Right cardiac atrium (tissue), 5 donors: ENCODE measurements at regions not wholly inside any gene's neighbourhood (a gene's known extent, or its start where the extent isn't known, plus 50 kb on each side); places are given as distances from the start of the nearest gene placed in this dataset.

Source experiments
- ATAC-seq, 2 donors: fragments of 200-7000 bp; cut with Tn5 transposase; one replicate each; pipeline versions ENCODE4 v1.8.0 to v1.9.1; 2020; ENCODE audit warnings: moderate library complexity in 2 of 2, mild to moderate bottlenecking in 1 of 2
- DNase-seq, 3 donors: peaks; one replicate each; pipeline ENCODE4 v3.0.0-alpha.2; 2020
- H3K27ac ChIP-seq: one replicate; pipeline ENCODE4 v1.5.1; 2013; ENCODE audit warnings: mild to moderate bottlenecking, low read length, control low read depth, moderate library complexity
- H3K27me3 ChIP-seq: one replicate; pipeline ENCODE4 v1.6.1; 2013; ENCODE audit not compliant: control insufficient read depth, insufficient read depth
- H3K4me1 ChIP-seq: one replicate; pipeline ENCODE4 v1.6.1; 2013; ENCODE audit warnings: low read length; ENCODE audit not compliant: control insufficient read depth, insufficient read depth
- H3K4me3 ChIP-seq: one replicate; pipeline ENCODE4 v1.5.1; 2013; ENCODE audit warnings: low read length, control low read depth
- H3K9me3 ChIP-seq: one replicate; pipeline ENCODE4 v1.6.1; 2013; ENCODE audit warnings: low read length; ENCODE audit not compliant: control insufficient read depth
- WGBS: extraction: QIAGEN DNeasy Blood & Tissue Kit; methylation state at CpG from one replicate; pipeline ENCODE4 v1.1.7; 2013; 5-methylcytosine and 5-hydroxymethylcytosine counted together
- intact Hi-C, 4 donors: fragments of 100-400 bp; cut with DNase I; formaldehyde crosslinking; loops; one replicate each; pipeline versions ENCODE4 v1.11.0 to v1.14.0; 2022 to 2023
- donor health status: healthy with polysubstance abuse.
- donor health status: DM: no; HTN: yes; CAD: no.
- donor health status: DM: no; HTN: no; CAD: no.
- donor health status: DM: no; HTN: yes; CAD: no; lungs with severe emphysema.
- donor health status: DM: yes; HTN: yes; CAD: no.

- Histone ChIP-seq H3K27me3 (no peaks in the 10 kb centered on the region), H3K4me3 (no peak overlapping the region), H3K27ac (no peak overlapping the region), H3K4me1 (no peaks in the 10 kb centered on the region), H3K9me3 (no peaks in the 10 kb centered on the region)
- 52% methylated on average over 1 of the region's 1 CpG for WGBS
- no peak for ATAC-seq
- intact Hi-C loops, result no loop called here
- DNase-seq, result no peak
Observed at GRCh38 chr1:102050556-102050955, 53.8 kb upstream of the OLFM3 start.

DNA sequence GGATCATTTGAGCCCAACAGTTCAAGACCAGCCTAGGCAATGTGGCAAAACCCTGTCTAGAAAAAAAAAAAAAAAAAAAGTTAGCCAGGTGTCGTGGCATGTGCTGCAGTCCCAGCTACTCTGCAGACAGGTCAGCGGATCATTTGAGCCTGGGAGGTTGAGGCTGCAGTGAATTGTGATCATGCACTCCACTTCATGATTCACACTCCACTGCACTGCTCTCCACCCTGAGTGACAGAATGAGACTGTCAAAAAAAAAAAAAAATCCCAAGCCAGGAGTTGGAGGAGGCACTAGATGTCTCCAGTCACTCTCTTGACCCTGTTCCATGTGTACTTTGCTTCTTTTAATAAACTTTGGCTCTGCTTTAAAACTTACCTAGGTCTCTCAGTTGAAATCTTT, 51.0 kb upstream of the OLFM3 start:
- WGBS, result 78% methylated on average over 2 of the region's 2 CpGs
- Histone ChIP-seq H3K4me1 (no peaks in the 10 kb centered on the region), H3K27ac (no peak overlapping the region), H3K27me3 (no peaks in the 10 kb centered on the region), H3K4me3 (no peak overlapping the region), H3K9me3 (no peaks in the 10 kb centered on the region)
- ATAC-seq (no peak), DNase-seq (no peak)
- intact Hi-C loops, result no loop called here
